ENCODE measurements at regions not wholly inside any gene's neighbourhood (a gene's known extent, or its start where the extent isn't known, plus 50 kb on each side); places are given as distances from the start of the nearest gene placed in this dataset.
A peak's percentile ranks its signal among the peaks of the same experiment; 100 is the strongest.

DNA sequence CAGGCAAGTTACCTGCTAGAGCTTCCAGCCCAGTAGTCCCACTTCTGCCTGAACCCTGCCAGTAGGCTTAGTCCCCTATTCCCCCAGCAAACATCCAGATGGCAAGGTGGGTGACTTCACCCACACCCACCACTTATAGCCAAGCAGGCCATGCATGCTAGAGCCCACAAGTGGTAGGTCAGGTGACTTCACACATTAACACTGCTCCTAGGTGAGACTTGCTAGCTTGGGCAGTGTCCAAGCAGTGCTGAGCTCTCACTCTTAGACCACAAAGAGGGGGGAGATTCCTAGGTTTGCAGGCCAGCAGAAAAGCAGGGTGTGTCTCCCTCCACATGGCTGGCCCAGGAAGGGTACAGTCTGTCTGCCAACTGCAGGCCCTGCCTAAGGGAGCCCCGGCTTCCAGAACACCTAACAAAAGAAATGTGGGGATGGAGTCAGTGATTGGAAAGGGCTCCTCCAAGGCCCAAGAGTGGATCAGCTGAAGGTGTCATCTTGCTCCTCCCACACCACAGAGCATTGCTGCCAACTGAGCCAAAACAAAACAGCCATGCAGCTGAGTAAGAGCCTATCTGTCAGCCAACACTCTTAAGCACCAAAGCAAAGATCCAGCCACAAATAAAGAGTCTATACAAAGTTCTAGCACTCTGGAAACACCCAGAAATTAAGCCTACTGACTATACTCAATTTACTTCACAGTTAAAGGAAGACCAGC lies 158.1 kb upstream of the USP38 start:
- Histone ChIP-seq H3K4me3 (replicated peaks in 1 of 3) (no peak overlapping the region), H3K9me3 (no peaks in the 10 kb centered on the region), H3K4me1 (no peaks in the 10 kb centered on the region), H3K36me3 (no peaks in the 10 kb centered on the region), H3K27me3 (no peaks in the 10 kb centered on the region), H3K27ac (no peak overlapping the region)
- peak; percentile 9 to 28 for DNase-seq
- WGBS, 2 donors = 0 to 42% methylated on average over 1 of the region's 1 CpG
- no peak for TF ChIP-seq POLR2A (IDR thresholded peaks at IDR 0.05)
- TF ChIP-seq, protein P1, sequence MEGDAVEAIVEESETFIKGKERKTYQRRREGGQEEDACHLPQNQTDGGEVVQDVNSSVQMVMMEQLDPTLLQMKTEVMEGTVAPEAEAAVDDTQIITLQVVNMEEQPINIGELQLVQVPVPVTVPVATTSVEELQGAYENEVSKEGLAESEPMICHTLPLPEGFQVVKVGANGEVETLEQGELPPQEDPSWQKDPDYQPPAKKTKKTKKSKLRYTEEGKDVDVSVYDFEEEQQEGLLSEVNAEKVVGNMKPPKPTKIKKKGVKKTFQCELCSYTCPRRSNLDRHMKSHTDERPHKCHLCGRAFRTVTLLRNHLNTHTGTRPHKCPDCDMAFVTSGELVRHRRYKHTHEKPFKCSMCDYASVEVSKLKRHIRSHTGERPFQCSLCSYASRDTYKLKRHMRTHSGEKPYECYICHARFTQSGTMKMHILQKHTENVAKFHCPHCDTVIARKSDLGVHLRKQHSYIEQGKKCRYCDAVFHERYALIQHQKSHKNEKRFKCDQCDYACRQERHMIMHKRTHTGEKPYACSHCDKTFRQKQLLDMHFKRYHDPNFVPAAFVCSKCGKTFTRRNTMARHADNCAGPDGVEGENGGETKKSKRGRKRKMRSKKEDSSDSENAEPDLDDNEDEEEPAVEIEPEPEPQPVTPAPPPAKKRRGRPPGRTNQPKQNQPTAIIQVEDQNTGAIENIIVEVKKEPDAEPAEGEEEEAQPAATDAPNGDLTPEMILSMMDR (IDR thresholded peaks at IDR 0.05) = no peak
- intact Hi-C loops (cut with DNase I) = no loop called here

DNA sequence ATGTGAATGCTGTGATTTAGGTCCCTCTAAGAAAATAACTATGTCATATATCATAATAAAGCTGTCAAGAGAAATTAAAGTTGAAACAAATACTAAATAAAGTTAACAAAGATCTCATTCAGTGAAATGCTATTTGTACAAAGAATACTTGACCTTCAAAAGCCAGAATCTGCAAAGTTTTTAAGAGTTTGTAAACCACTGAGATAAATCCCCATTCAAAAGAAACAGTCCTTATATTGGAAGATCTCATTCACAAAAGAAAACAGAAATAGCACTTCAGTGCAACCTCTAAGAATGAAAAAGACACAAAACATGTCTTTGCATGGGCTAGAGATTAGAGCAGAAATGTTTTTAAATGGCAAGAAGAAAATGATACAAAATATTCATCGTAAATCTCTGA lies 149.1 kb upstream of the USP38 start:
- Histone ChIP-seq H3K9me3 (no peaks in the 10 kb centered on the region), H3K27me3 (no peaks in the 10 kb centered on the region), H3K36me3 (no peaks in the 10 kb centered on the region), H3K27ac (no peak overlapping the region), H3K4me3 (replicated peaks in 1 of 3) (no peak overlapping the region), H3K4me1 (no peaks in the 10 kb centered on the region)
- 89 to 90% methylated on average over 1 of the region's 1 CpG for WGBS, 2 donors
- no peak for DNase-seq
- TF ChIP-seq POLR2A (IDR thresholded peaks at IDR 0.05) = no peak
- TF ChIP-seq, protein P1 (IDR thresholded peaks at IDR 0.05) = no peak
- intact Hi-C loops (cut with DNase I) = no loop called here

DNA sequence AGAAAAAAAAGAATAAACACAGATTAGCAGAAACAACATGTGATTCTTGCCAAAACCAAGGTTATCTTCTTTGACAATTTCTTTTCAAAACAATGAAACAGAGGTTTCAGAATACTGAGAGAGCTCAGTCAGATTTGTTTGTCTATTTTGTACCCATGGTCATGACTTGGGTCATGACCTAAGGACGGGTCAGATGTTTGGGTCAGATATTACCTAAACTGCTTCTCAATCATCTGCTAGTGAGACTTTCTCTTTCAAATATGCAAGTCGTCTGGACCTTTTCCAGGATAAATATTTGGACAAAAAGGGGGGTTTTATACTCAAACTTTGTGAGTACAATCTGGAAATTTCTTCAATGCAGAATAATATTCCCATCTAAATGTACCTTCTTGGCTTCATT lies 148.3 kb upstream of the USP38 start:
- Histone ChIP-seq H3K27me3 (no peaks in the 10 kb centered on the region), H3K4me1 (no peaks in the 10 kb centered on the region), H3K36me3 (no peaks in the 10 kb centered on the region), H3K4me3 (replicated peaks in 1 of 3) (no peak overlapping the region), H3K9me3 (no peaks in the 10 kb centered on the region), H3K27ac (no peak overlapping the region)
- WGBS, 2 donors = 66 to 74% methylated on average over 2 of the region's 2 CpGs
- no peak for TF ChIP-seq POLR2A (IDR thresholded peaks at IDR 0.05)
- TF ChIP-seq, protein P1 (IDR thresholded peaks at IDR 0.05) = no peak
- no peak for DNase-seq
- intact Hi-C loops (cut with DNase I) = no loop called here

DNA sequence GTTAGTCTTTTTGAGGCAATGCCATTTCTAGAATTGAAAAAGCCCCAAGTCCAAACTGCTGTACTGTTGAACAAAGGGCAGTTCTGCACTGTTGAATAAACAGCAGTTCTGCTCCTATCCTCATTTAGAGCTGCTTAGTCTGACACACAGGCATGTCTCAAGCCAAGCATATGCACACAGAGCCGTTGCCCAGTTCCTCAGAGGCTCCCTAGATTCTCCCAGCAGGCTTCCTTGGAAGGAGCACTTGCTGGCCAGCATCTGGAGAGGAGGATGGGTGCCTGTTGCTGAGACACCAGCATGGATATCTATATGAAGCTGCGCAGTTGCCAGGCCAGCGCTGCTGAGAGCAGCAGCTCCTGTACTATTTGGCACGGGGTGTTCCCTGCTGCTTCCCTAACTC lies 138.3 kb upstream of the USP38 start:
- H3K36me3 ChIP-seq = no peaks in the 10 kb centered on the region
- no peaks in the 10 kb centered on the region for H3K4me1 ChIP-seq
- H3K9me3 ChIP-seq = no peaks in the 10 kb centered on the region
- TF ChIP-seq, protein P1 (IDR thresholded peaks at IDR 0.05) = no peak
- TF ChIP-seq POLR2A (IDR thresholded peaks at IDR 0.05) = no peak
- no peak overlapping the region for H3K4me3 ChIP-seq (replicated peaks in 1 of 3)
- no peaks in the 10 kb centered on the region for H3K27me3 ChIP-seq
- DNase-seq = no peak
- intact Hi-C loops (cut with DNase I) = no loop called here
- no peak overlapping the region for H3K27ac ChIP-seq
- WGBS, 2 donors = 69 to 76% methylated on average over 4 of the region's 4 CpGs

DNA sequence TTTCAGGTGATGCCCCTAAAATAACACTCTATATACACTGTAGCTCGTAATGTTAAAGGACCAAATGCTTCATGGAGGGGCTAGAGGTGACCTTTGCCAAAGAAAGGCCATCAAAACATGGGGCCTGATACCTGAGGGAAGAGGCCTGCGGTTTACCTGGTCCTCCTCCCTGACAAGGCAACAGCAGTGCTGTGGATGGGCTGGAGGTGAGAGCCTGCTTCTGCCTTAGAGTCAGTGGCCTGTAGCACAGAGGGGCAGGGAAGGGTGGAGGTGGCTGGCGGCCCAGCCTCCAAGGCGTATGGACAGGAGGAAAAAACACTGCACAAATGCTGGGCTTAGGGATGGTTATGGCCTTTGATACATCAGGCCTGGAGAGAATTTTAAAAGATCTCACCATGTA lies 137.8 kb upstream of the USP38 start:
- TF ChIP-seq, protein P1 (IDR thresholded peaks at IDR 0.05) = no peak
- TF ChIP-seq POLR2A (IDR thresholded peaks at IDR 0.05) = no peak
- Histone ChIP-seq H3K27me3 (no peaks in the 10 kb centered on the region), H3K27ac (no peak overlapping the region), H3K36me3 (no peaks in the 10 kb centered on the region), H3K4me3 (replicated peaks in 1 of 3) (no peak overlapping the region), H3K4me1 (no peaks in the 10 kb centered on the region), H3K9me3 (no peaks in the 10 kb centered on the region)
- DNase-seq = no peak
- WGBS, 2 donors = 86 to 87% methylated on average over 4 of the region's 4 CpGs
- intact Hi-C loops (cut with DNase I) = no loop called here
